ENCODE measurements at regions not wholly inside any gene's neighbourhood (a gene's known extent, or its start where the extent isn't known, plus 50 kb on each side); places are given as distances from the start of the nearest gene placed in this dataset.

GRCh38 chr3:76702676-76703075 is 337.2 kb upstream of the ROBO2 start:
- Histone ChIP-seq H3K27ac (ENCODE audit: low read length) (no peak overlapping the region), H3K36me3 (ENCODE audit: control insufficient read depth in 2 of 2, extremely low read depth in 1 of 2, insufficient read depth in 1 of 2, low read length in 1 of 2) (no peaks in the 10 kb centered on the region), H3K4me1 (ENCODE audit: control insufficient read depth in 1 of 2, extremely low read depth in 1 of 2, insufficient read depth in 2 of 2, low read length in 2 of 2) (no peaks in the 10 kb centered on the region), H3K4me3 (ENCODE audit: control insufficient read depth in 1 of 2, extremely low read depth in 1 of 2, low read length in 1 of 2) (no peak overlapping the region), H3K27me3 (replicated peaks in 1 of 2; ENCODE audit: control insufficient read depth in 2 of 2, extremely low read depth in 1 of 2, insufficient read depth in 2 of 2, low read length in 1 of 2) (no peaks in the 10 kb centered on the region), H3K9me3 (no peaks in the 10 kb centered on the region)
- Mint-ChIP-seq H3K4me1 (no peaks in the 10 kb centered on the region), H3K36me3 (no peaks in the 10 kb centered on the region), H3K4me3 (no peak overlapping the region), H3K9me3 (peaks cover 23 to 29% (median 26%) of the 10 kb centered on the region in 3 donors), H3K27ac (no peak overlapping the region), H3K27me3 (no peaks in the 10 kb centered on the region)
- ChIA-PET POLR2A (no interaction called here), CTCF (no interaction called here)
- ATAC-seq (replicated peaks in 1 of 4): no peak
- DNase-seq: no peak
- no CpG with 5 or more reads among the region's 3 CpGs for WGBS (ENCODE audit: insufficient coverage)

GRCh38 chr3:76715426-76715825 is 324.5 kb upstream of the ROBO2 start:
- Histone ChIP-seq H3K27ac (ENCODE audit: low read length) (no peak overlapping the region), H3K4me1 (ENCODE audit: control insufficient read depth in 1 of 2, extremely low read depth in 1 of 2, insufficient read depth in 2 of 2, low read length in 2 of 2) (no peaks in the 10 kb centered on the region), H3K36me3 (ENCODE audit: control insufficient read depth in 2 of 2, extremely low read depth in 1 of 2, insufficient read depth in 1 of 2, low read length in 1 of 2) (no peaks in the 10 kb centered on the region), H3K4me3 (ENCODE audit: control insufficient read depth in 1 of 2, extremely low read depth in 1 of 2, low read length in 1 of 2) (no peak overlapping the region), H3K27me3 (replicated peaks in 1 of 2; ENCODE audit: control insufficient read depth in 2 of 2, extremely low read depth in 1 of 2, insufficient read depth in 2 of 2, low read length in 1 of 2) (no peaks in the 10 kb centered on the region), H3K9me3 (no peaks in the 10 kb centered on the region)
- Mint-ChIP-seq H3K27me3 (no peaks in the 10 kb centered on the region), H3K4me1 (no peaks in the 10 kb centered on the region), H3K27ac (no peak overlapping the region), H3K9me3 (peaks cover 3 to 29% (median 22%) of the 10 kb centered on the region in 3 donors), H3K36me3 (no peaks in the 10 kb centered on the region), H3K4me3 (no peak overlapping the region)
- CTCF ChIA-PET: no interaction called here
- POLR2A ChIA-PET: no interaction called here
- WGBS (ENCODE audit: insufficient coverage): no CpG with 5 or more reads among the region's 1 CpG
- DNase-seq (no peak), ATAC-seq (replicated peaks in 1 of 4) (no peak)

GRCh38 chr3:76723366-76723765 is 316.5 kb upstream of the ROBO2 start:
- no peaks in the 10 kb centered on the region for H3K4me1 ChIP-seq (ENCODE audit: control insufficient read depth in 1 of 2, extremely low read depth in 1 of 2, insufficient read depth in 2 of 2, low read length in 2 of 2)
- 39% methylated on average over 2 of the region's 2 CpGs for WGBS (ENCODE audit: insufficient coverage)
- no peaks in the 10 kb centered on the region for H3K4me1 Mint-ChIP-seq
- no peaks in the 10 kb centered on the region for H3K36me3 Mint-ChIP-seq
- H3K27me3 ChIP-seq (replicated peaks in 1 of 2; ENCODE audit: control insufficient read depth in 2 of 2, extremely low read depth in 1 of 2, insufficient read depth in 2 of 2, low read length in 1 of 2): no peaks in the 10 kb centered on the region
- no peak overlapping the region for H3K4me3 Mint-ChIP-seq
- no peaks in the 10 kb centered on the region for H3K27me3 Mint-ChIP-seq
- no peak for ATAC-seq (replicated peaks in 1 of 4)
- CTCF ChIA-PET: no interaction called here
- no peak overlapping the region for H3K27ac Mint-ChIP-seq
- no peak overlapping the region for H3K27ac ChIP-seq (ENCODE audit: low read length)
- no peak overlapping the region for H3K4me3 ChIP-seq (ENCODE audit: control insufficient read depth in 1 of 2, extremely low read depth in 1 of 2, low read length in 1 of 2)
- H3K9me3 ChIP-seq: no peaks in the 10 kb centered on the region
- no peaks in the 10 kb centered on the region for H3K36me3 ChIP-seq (ENCODE audit: control insufficient read depth in 2 of 2, extremely low read depth in 1 of 2, insufficient read depth in 1 of 2, low read length in 1 of 2)
- peaks cover 20 to 21% (median 20%) of the 10 kb centered on the region in 3 donors for H3K9me3 Mint-ChIP-seq
- no peak for DNase-seq
- POLR2A ChIA-PET: no interaction called here

DNA sequence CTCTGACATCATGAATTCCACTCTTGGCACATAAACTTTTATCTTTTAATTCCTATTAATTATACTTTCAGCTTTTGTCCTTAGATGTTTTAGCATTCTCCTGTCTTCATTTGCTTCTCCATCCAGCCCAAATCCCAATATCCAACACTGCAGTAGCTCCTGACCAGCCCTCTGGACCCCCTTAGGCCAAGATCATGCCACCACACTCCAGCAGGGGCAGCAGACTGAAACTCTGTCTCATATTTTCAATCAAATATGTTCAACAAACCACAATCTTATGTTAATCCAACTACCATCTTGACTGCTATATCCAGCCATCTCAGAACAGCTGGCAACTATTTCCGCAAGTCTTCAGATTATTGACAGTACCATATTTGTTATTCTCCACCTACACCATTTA is 315.8 kb upstream of the ROBO2 start:
- Histone ChIP-seq H3K4me1 (ENCODE audit: control insufficient read depth in 1 of 2, extremely low read depth in 1 of 2, insufficient read depth in 2 of 2, low read length in 2 of 2) (no peaks in the 10 kb centered on the region), H3K9me3 (no peaks in the 10 kb centered on the region), H3K36me3 (ENCODE audit: control insufficient read depth in 2 of 2, extremely low read depth in 1 of 2, insufficient read depth in 1 of 2, low read length in 1 of 2) (no peaks in the 10 kb centered on the region), H3K27ac (ENCODE audit: low read length) (no peak overlapping the region), H3K4me3 (ENCODE audit: control insufficient read depth in 1 of 2, extremely low read depth in 1 of 2, low read length in 1 of 2) (no peak overlapping the region), H3K27me3 (replicated peaks in 1 of 2; ENCODE audit: control insufficient read depth in 2 of 2, extremely low read depth in 1 of 2, insufficient read depth in 2 of 2, low read length in 1 of 2) (no peaks in the 10 kb centered on the region)
- no peak for DNase-seq
- ChIA-PET CTCF (no interaction called here), POLR2A (no interaction called here)
- Mint-ChIP-seq H3K4me3 (no peak overlapping the region), H3K36me3 (no peaks in the 10 kb centered on the region), H3K4me1 (no peaks in the 10 kb centered on the region), H3K9me3 (peaks cover 20 to 24% (median 21%) of the 10 kb centered on the region in 3 donors), H3K27me3 (no peaks in the 10 kb centered on the region), H3K27ac (no peak overlapping the region)
- ATAC-seq (replicated peaks in 1 of 4): no peak
- 100% methylated on average over 1 of the region's 1 CpG for WGBS (ENCODE audit: insufficient coverage)

GRCh38 chr3:76724706-76725105 is 315.2 kb upstream of the ROBO2 start:
- H3K9me3 ChIP-seq: no peaks in the 10 kb centered on the region
- no peak overlapping the region for H3K27ac ChIP-seq (ENCODE audit: low read length)
- H3K27me3 ChIP-seq (replicated peaks in 1 of 2; ENCODE audit: control insufficient read depth in 2 of 2, extremely low read depth in 1 of 2, insufficient read depth in 2 of 2, low read length in 1 of 2): no peaks in the 10 kb centered on the region
- ChIA-PET CTCF (no interaction called here), POLR2A (no interaction called here)
- ATAC-seq (replicated peaks in 1 of 4): no peak
- Mint-ChIP-seq H3K9me3 (peaks cover 20 to 24% (median 21%) of the 10 kb centered on the region in 3 donors), H3K4me1 (no peaks in the 10 kb centered on the region), H3K4me3 (no peak overlapping the region), H3K36me3 (no peaks in the 10 kb centered on the region), H3K27me3 (no peaks in the 10 kb centered on the region), H3K27ac (no peak overlapping the region)
- no peaks in the 10 kb centered on the region for H3K36me3 ChIP-seq (ENCODE audit: control insufficient read depth in 2 of 2, extremely low read depth in 1 of 2, insufficient read depth in 1 of 2, low read length in 1 of 2)
- no peaks in the 10 kb centered on the region for H3K4me1 ChIP-seq (ENCODE audit: control insufficient read depth in 1 of 2, extremely low read depth in 1 of 2, insufficient read depth in 2 of 2, low read length in 2 of 2)
- no peak for DNase-seq
- 52% methylated on average over 3 of the region's 4 CpGs for WGBS (ENCODE audit: insufficient coverage)
- no peak overlapping the region for H3K4me3 ChIP-seq (ENCODE audit: control insufficient read depth in 1 of 2, extremely low read depth in 1 of 2, low read length in 1 of 2)

DNA sequence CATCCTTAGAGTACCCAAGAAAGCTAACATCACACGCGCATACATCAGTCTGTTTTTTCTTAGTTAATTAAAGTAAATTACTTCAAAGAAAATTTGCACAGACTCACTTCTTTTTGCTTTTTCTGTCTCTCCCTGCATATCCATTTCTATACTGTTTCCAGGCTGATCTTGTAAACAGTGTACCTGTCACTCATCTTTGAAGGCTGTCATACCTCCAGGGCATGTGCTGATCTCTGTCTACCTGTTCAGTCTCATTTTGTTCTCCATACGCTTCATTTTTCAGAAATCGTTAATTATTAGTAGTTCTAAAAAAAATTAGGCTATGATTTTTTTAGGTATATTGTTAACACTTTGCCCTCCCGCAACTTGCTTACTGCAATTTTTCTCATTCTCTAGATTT is 313.9 kb upstream of the ROBO2 start:
- no peaks in the 10 kb centered on the region for H3K9me3 ChIP-seq
- H3K4me1 Mint-ChIP-seq: no peaks in the 10 kb centered on the region
- H3K36me3 ChIP-seq (ENCODE audit: control insufficient read depth in 2 of 2, extremely low read depth in 1 of 2, insufficient read depth in 1 of 2, low read length in 1 of 2): no peaks in the 10 kb centered on the region
- H3K36me3 Mint-ChIP-seq: no peaks in the 10 kb centered on the region
- CTCF ChIA-PET: no interaction called here
- no peaks in the 10 kb centered on the region for H3K27me3 Mint-ChIP-seq
- no peak overlapping the region for H3K4me3 Mint-ChIP-seq
- WGBS (ENCODE audit: insufficient coverage): no CpG with 5 or more reads among the region's 5 CpGs
- ATAC-seq (replicated peaks in 1 of 4) (no peak), DNase-seq (no peak)
- H3K27ac ChIP-seq (ENCODE audit: low read length): no peak overlapping the region
- H3K27ac Mint-ChIP-seq: no peak overlapping the region
- H3K9me3 Mint-ChIP-seq: peaks cover 17 to 24% (median 20%) of the 10 kb centered on the region in 3 donors
- no peaks in the 10 kb centered on the region for H3K4me1 ChIP-seq (ENCODE audit: control insufficient read depth in 1 of 2, extremely low read depth in 1 of 2, insufficient read depth in 2 of 2, low read length in 2 of 2)
- H3K27me3 ChIP-seq (replicated peaks in 1 of 2; ENCODE audit: control insufficient read depth in 2 of 2, extremely low read depth in 1 of 2, insufficient read depth in 2 of 2, low read length in 1 of 2): no peaks in the 10 kb centered on the region
- no peak overlapping the region for H3K4me3 ChIP-seq (ENCODE audit: control insufficient read depth in 1 of 2, extremely low read depth in 1 of 2, low read length in 1 of 2)
- POLR2A ChIA-PET: no interaction called here

GRCh38 chr3:76728426-76728825 is 311.5 kb upstream of the ROBO2 start:
- no peaks in the 10 kb centered on the region for H3K4me1 Mint-ChIP-seq
- H3K36me3 Mint-ChIP-seq: no peaks in the 10 kb centered on the region
- DNase-seq (no peak), ATAC-seq (replicated peaks in 1 of 4) (no peak)
- H3K4me1 ChIP-seq (ENCODE audit: control insufficient read depth in 1 of 2, extremely low read depth in 1 of 2, insufficient read depth in 2 of 2, low read length in 2 of 2): no peaks in the 10 kb centered on the region
- no peaks in the 10 kb centered on the region for H3K36me3 ChIP-seq (ENCODE audit: control insufficient read depth in 2 of 2, extremely low read depth in 1 of 2, insufficient read depth in 1 of 2, low read length in 1 of 2)
- CTCF ChIA-PET: no interaction called here
- H3K27ac ChIP-seq (ENCODE audit: low read length): no peak overlapping the region
- H3K9me3 Mint-ChIP-seq: peaks cover 18 to 33% (median 24%) of the 10 kb centered on the region in 3 donors
- H3K4me3 Mint-ChIP-seq: no peak overlapping the region
- H3K27ac Mint-ChIP-seq: no peak overlapping the region
- no peaks in the 10 kb centered on the region for H3K27me3 Mint-ChIP-seq
- H3K4me3 ChIP-seq (ENCODE audit: control insufficient read depth in 1 of 2, extremely low read depth in 1 of 2, low read length in 1 of 2): no peak overlapping the region
- WGBS (ENCODE audit: insufficient coverage): no CpG with 5 or more reads among the region's 4 CpGs
- H3K9me3 ChIP-seq: no peaks in the 10 kb centered on the region
- H3K27me3 ChIP-seq (replicated peaks in 1 of 2; ENCODE audit: control insufficient read depth in 2 of 2, extremely low read depth in 1 of 2, insufficient read depth in 2 of 2, low read length in 1 of 2): no peaks in the 10 kb centered on the region
- POLR2A ChIA-PET: no interaction called here
